Gastroesophageal sphincter (tissue), 3 donors: ENCODE measurements at regions not wholly inside any gene's neighbourhood (a gene's known extent, or its start where the extent isn't known, plus 50 kb on each side); places are given as distances from the start of the nearest gene placed in this dataset.

Experiments used
- CTCF ChIP-seq, 4 experiments: fragments of 200-600 bp in 2 of 4; fragments of 450-650 bp in 2 of 4; sonication (generic) in 1 of 4; IDR thresholded peaks; one replicate each; pipeline ENCODE4 v1.5.1; 2017 to 2019; ENCODE audit warnings: antibody characterized with exemption in 4 of 4, mild to moderate bottlenecking in 2 of 4, moderate library complexity in 2 of 4
- POLR2A ChIP-seq, 2 donors: fragments of 450-650 bp; IDR thresholded peaks; one replicate each; pipeline ENCODE4 v1.6.1; 2017; ENCODE audit warnings: antibody characterized with exemption in 2 of 2, mild to moderate bottlenecking in 2 of 2, moderate library complexity in 1 of 2
- POLR2AphosphoS5 ChIP-seq: sonication (generic); formaldehyde crosslinking; IDR thresholded peaks from one replicate; pipeline ENCODE4 v1.6.1; 2017; ENCODE audit warnings: antibody characterized with exemption

DNA sequence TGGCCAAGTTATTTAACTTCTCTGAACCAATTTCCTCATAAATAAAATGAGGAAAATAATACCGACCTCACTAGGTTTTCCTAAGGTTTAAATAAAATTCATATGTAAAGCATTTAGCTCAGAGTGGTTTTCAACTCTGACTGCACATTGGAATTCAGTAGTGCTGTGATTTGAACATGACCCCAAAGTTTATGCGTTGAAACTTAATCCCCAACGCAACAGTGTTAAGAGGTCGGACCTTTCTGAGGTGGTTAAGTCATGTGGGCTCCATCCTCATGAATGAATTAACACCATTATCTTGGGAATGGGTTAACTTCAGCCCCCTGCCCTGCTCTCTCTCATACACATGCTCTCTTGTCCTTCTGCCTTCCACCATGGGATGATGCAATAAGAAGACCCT, 322.2 kb downstream of the AASDHPPT start:
- TF ChIP-seq POLR2AphosphoS5 (no peak), CTCF (IDR thresholded peaks at IDR 0.05) (no peak), POLR2A (IDR thresholded peaks at IDR 0.05) (no peak)
